Transverse colon (tissue), 4 donors: ENCODE measurements at regions not wholly inside any gene's neighbourhood (a gene's known extent, or its start where the extent isn't known, plus 50 kb on each side); places are given as distances from the start of the nearest gene placed in this dataset.

ENCODE experiments used
- DNase-seq: peaks from one replicate; pipeline ENCODE4 v3.0.0-alpha.2; 2019
- H3K27ac ChIP-seq, 4 donors: fragments of 200-600 bp; sonication (generic); 2 replicates each; pipeline ENCODE4 v1.5.1; 2016 to 2018; ENCODE audit warnings: inconsistent platforms in 4 of 4
- H3K27me3 ChIP-seq: fragments of 200-600 bp; sonication (generic); 2 replicates; pipeline ENCODE4 v1.5.1; 2017; ENCODE audit warnings: inconsistent platforms
- H3K36me3 ChIP-seq, 4 donors: fragments of 200-600 bp; sonication (generic); 2 replicates each; pipeline ENCODE4 v1.5.1; 2017 to 2019; ENCODE audit warnings: inconsistent platforms in 4 of 4
- H3K4me1 ChIP-seq, 4 donors: fragments of 200-600 bp; sonication (generic); 2 replicates each; pipeline ENCODE4 v1.5.1; 2017 to 2020; ENCODE audit warnings: inconsistent platforms in 4 of 4
- H3K4me3 ChIP-seq, 4 donors: fragments of 200-600 bp; sonication (generic); 1 replicate in 1 of 4; 2 replicates in 3 of 4; pipeline versions ENCODE4 v1.5.1 to v1.6.1; 2017 to 2019; ENCODE audit warnings: inconsistent platforms in 4 of 4
- H3K9me3 ChIP-seq, 2 donors: fragments of 200-600 bp; sonication (generic); 2 replicates each; pipeline ENCODE4 v1.5.1; 2017 to 2019; ENCODE audit warnings: inconsistent platforms in 2 of 2
- CTCF ChIP-seq, 5 experiments: fragments of 200-600 bp in 3 of 5; fragments of 450-650 bp in 2 of 5; sonication (generic) in 3 of 5; IDR thresholded peaks; 1 replicate in 2 of 5; 2 replicates in 3 of 5; pipeline ENCODE4 v1.5.1; 2016 to 2017; ENCODE audit warnings: antibody characterized with exemption in 5 of 5, inconsistent platforms in 3 of 5, mild to moderate bottlenecking in 2 of 5, moderate library complexity in 1 of 5
- EP300 ChIP-seq: sonication (generic); formaldehyde crosslinking; IDR thresholded peaks from one replicate; pipeline ENCODE4 v1.6.1; 2017; ENCODE audit warnings: antibody characterized with exemption, low read depth
- POLR2A ChIP-seq: fragments of 450-650 bp; IDR thresholded peaks from one replicate; pipeline ENCODE4 v1.6.1; 2016; ENCODE audit warnings: antibody characterized with exemption, mild to moderate bottlenecking, moderate library complexity
- POLR2AphosphoS5 ChIP-seq, 3 donors: sonication (generic); formaldehyde crosslinking; IDR thresholded peaks; one replicate each; pipeline ENCODE4 v1.6.1; 2016; ENCODE audit warnings: antibody characterized with exemption in 3 of 3
- WGBS, 2 donors: methylation state at CpG; one replicate each; pipeline ENCODE4 v1.1.5; 2018; ENCODE audit warnings: low coverage in 1 of 2; 5-methylcytosine and 5-hydroxymethylcytosine counted together
- in situ Hi-C, 4 donors: fragments of 200-750 bp; cut with MboI; loops; one replicate each; pipeline versions ENCODE4 v1.15.0 to v1.15.1; 2017; ENCODE audit warnings: low sequenced_read_pairs in 3 of 4, low pct_ligation_motif_present in 1 of 4, low pct_unique_long_range_greater_than_20kb in 1 of 4
- intact Hi-C: fragments of 100-400 bp; cut with DNase I; formaldehyde crosslinking; loops from one replicate; pipeline ENCODE4 v1.15.1; 2023; ENCODE audit warnings: low total_unique reads

- Histone ChIP-seq H3K27ac (no peak overlapping the region), H3K9me3 (no peaks in the 10 kb centered on the region), H3K27me3 (no peaks in the 10 kb centered on the region), H3K4me1 (no peaks in the 10 kb centered on the region), H3K36me3 (no peaks in the 10 kb centered on the region), H3K4me3 (no peak overlapping the region)
- TF ChIP-seq POLR2AphosphoS5 (IDR thresholded peaks at IDR 0.05), result no peak
- no peak for TF ChIP-seq CTCF (IDR thresholded peaks at IDR 0.05)
- no peak for TF ChIP-seq EP300
- no peak for TF ChIP-seq POLR2A
- DNase-seq, result no peak
- in situ Hi-C loops (no loop called here), intact Hi-C loops (loop anchor here (5.0 kb wide), 1 partner anchor 1449 kb away; no protein-coding TSS in a partner anchor)
Measured at GRCh38 chr4:33031328-33031727, 2311.2 kb downstream of the PCDH7 start.

GRCh38 chr4:33037464-33037863 is 2317.3 kb downstream of the PCDH7 start:
- intact Hi-C loops, result no loop called here
- Histone ChIP-seq H3K36me3 (no peaks in the 10 kb centered on the region), H3K4me1 (no peaks in the 10 kb centered on the region), H3K4me3 (no peak overlapping the region), H3K27ac (no peak overlapping the region), H3K9me3 (no peaks in the 10 kb centered on the region), H3K27me3 (no peaks in the 10 kb centered on the region)
- in situ Hi-C loops, result no loop called here
- WGBS, 2 donors, result 69 to 77% methylated on average over 4 to 5 of the region's 5 CpGs
- no peak for DNase-seq
- no peak for TF ChIP-seq EP300
- no peak for TF ChIP-seq POLR2AphosphoS5 (IDR thresholded peaks at IDR 0.05)
- TF ChIP-seq POLR2A, result no peak

- DNase-seq, result no peak
- Histone ChIP-seq H3K36me3 (no peaks in the 10 kb centered on the region), H3K4me1 (no peaks in the 10 kb centered on the region), H3K9me3 (no peaks in the 10 kb centered on the region), H3K27me3 (no peaks in the 10 kb centered on the region), H3K27ac (no peak overlapping the region), H3K4me3 (no peak overlapping the region)
- in situ Hi-C loops (no loop called here), intact Hi-C loops (no loop called here)
- TF ChIP-seq POLR2A (no peak), CTCF (IDR thresholded peaks at IDR 0.05) (no peak), EP300 (no peak), POLR2AphosphoS5 (IDR thresholded peaks at IDR 0.05) (no peak)
- WGBS, 2 donors, result 82 to 100% methylated on average over 1 of the region's 1 CpG
Measured at GRCh38 chr4:33045334-33045733, 2325.2 kb downstream of the PCDH7 start.

- WGBS, 2 donors, result 74 to 78% methylated on average over 5 of the region's 5 CpGs
- TF ChIP-seq CTCF (IDR thresholded peaks at IDR 0.05) (no peak), POLR2AphosphoS5 (IDR thresholded peaks at IDR 0.05) (no peak), EP300 (no peak), POLR2A (no peak)
Measured at GRCh38 chr4:33052241-33052640, 2332.1 kb downstream of the PCDH7 start.

GRCh38 chr4:33054161-33054560 is 2334.0 kb downstream of the PCDH7 start:
- no peaks in the 10 kb centered on the region for H3K27me3 ChIP-seq
- H3K36me3 ChIP-seq, result no peaks in the 10 kb centered on the region
- intact Hi-C loops (no loop called here), in situ Hi-C loops (no loop called here)
- no peaks in the 10 kb centered on the region for H3K9me3 ChIP-seq
- DNase-seq, result no peak
- H3K4me1 ChIP-seq, result no peaks in the 10 kb centered on the region
- H3K4me3 ChIP-seq, result no peak overlapping the region
- no peak for TF ChIP-seq POLR2AphosphoS5 (IDR thresholded peaks at IDR 0.05)
- TF ChIP-seq CTCF (IDR thresholded peaks at IDR 0.05), result no peak
- no peak for TF ChIP-seq EP300
- TF ChIP-seq POLR2A, result no peak
- no peak overlapping the region for H3K27ac ChIP-seq

More at GRCh38 chr4:33052241-33052640, 2332.1 kb downstream of the PCDH7 start:
- H3K4me1 ChIP-seq, result no peaks in the 10 kb centered on the region
- intact Hi-C loops (no loop called here), in situ Hi-C loops (no loop called here)
- no peaks in the 10 kb centered on the region for H3K36me3 ChIP-seq
- H3K27ac ChIP-seq, result no peak overlapping the region
- no peaks in the 10 kb centered on the region for H3K27me3 ChIP-seq
- H3K9me3 ChIP-seq, result no peaks in the 10 kb centered on the region
- H3K4me3 ChIP-seq, result no peak overlapping the region
- no peak for DNase-seq
